WERI-Rb-1 (cell line): ENCODE measurements at regions not wholly inside any gene's neighbourhood (a gene's known extent, or its start where the extent isn't known, plus 50 kb on each side); places are given as distances from the start of the nearest gene placed in this dataset.

Source experiments
- DNase-seq: peaks from one replicate; pipeline ENCODE4 v3.0.0-alpha.2; 2020
- H3K27ac ChIP-seq: fragments of 250-450 bp; sonication (Bioruptor Pico); 2 replicates; pipeline ENCODE4 v1.5.1; 2020; ENCODE audit warnings: mild to moderate bottlenecking, moderate library complexity
- H3K27me3 ChIP-seq: fragments of 250-450 bp; sonication (Bioruptor Pico); 2 replicates; pipeline ENCODE4 v1.5.1; 2021; ENCODE audit warnings: mild to moderate bottlenecking, low read depth, moderate library complexity; ENCODE audit not compliant: insufficient read depth, severe bottlenecking
- H3K36me3 ChIP-seq: fragments of 250-450 bp; sonication (Bioruptor Pico); 2 replicates; pipeline ENCODE4 v1.5.1; 2020; ENCODE audit warnings: mild to moderate bottlenecking, moderate library complexity
- H3K4me3 ChIP-seq: 2 replicates; pipeline ENCODE4 v1.5.1; 2011; ENCODE audit warnings: low read depth, mild to moderate bottlenecking, control low read depth, low read length
- H3K9me3 ChIP-seq: fragments of 250-450 bp; sonication (Bioruptor Pico); 2 replicates; pipeline ENCODE4 v1.5.1; 2021; ENCODE audit warnings: mild to moderate bottlenecking, moderate library complexity; ENCODE audit not compliant: severe bottlenecking
- TF ChIP-seq, protein P1 (sequence below): IDR thresholded peaks from 2 replicates; pipeline ENCODE4 v1.5.1; 2011; ENCODE audit warnings: low read depth, mild to moderate bottlenecking, control low read depth, inconsistent platforms, low read length

DNA sequence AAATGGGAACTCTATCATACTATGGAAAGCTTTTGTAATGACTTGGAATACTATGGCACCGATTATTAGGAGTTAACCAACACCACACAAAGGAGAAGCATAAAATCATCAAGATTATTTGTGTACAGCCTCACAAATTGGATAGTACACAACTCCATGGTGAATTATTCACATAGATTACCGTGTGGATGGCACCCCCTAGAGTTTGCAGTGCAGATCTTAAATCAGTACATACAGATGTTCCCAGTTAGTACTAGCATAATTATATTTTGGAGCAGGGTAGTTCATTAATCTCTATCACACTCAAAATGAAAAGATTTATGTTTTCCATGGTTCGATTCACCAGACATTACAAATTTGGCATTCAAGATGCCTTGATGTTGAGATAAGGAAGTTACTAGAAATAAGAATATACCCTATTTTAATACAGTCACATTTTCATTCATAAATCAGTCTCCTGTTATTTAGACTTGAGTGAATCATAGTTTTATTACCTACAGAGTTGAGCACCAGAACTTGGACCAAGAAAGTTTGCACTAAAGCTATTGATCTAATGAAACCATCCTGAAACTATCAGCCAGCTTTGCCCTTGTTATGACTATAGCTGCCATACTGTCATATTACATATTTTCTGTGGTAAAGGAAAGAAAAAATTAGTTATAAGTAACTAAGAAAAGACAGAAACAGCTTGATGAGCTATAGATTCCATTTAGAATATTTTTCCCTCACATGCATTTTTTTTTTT lies 531.8 kb downstream of the GLUD2 start:
- peaks cover 2% of the 10 kb centered on the region for H3K9me3 ChIP-seq
- H3K36me3 ChIP-seq, result no peaks in the 10 kb centered on the region
- DNase-seq, result peak; percentile 7
- TF ChIP-seq, protein P1, sequence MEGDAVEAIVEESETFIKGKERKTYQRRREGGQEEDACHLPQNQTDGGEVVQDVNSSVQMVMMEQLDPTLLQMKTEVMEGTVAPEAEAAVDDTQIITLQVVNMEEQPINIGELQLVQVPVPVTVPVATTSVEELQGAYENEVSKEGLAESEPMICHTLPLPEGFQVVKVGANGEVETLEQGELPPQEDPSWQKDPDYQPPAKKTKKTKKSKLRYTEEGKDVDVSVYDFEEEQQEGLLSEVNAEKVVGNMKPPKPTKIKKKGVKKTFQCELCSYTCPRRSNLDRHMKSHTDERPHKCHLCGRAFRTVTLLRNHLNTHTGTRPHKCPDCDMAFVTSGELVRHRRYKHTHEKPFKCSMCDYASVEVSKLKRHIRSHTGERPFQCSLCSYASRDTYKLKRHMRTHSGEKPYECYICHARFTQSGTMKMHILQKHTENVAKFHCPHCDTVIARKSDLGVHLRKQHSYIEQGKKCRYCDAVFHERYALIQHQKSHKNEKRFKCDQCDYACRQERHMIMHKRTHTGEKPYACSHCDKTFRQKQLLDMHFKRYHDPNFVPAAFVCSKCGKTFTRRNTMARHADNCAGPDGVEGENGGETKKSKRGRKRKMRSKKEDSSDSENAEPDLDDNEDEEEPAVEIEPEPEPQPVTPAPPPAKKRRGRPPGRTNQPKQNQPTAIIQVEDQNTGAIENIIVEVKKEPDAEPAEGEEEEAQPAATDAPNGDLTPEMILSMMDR, result 0 out of 2 replicates have a peak, but pooled peaks have one; percentile 18
- H3K4me3 ChIP-seq, result no peak overlapping the region
- no peak overlapping the region for H3K27ac ChIP-seq
- H3K27me3 ChIP-seq, result peaks cover 16% of the 10 kb centered on the region

DNA sequence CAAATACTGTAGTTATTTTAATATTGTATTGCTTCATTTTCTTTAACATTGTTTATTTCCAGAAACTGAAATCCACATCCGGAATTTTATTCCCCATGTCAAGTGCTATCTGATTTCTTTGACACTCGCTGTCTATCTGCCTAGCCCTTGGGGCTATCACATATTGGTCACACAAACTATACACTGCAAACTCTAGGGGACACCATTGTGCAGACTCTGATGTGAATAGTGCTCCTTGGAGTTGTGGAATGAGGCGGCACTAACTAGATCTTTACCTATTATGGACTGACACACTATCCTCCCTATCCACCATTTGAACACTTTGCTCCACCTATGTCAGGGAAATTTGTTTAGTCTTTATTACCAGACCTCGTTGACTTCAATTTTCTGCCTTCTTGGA lies 534.5 kb downstream of the GLUD2 start:
- Histone ChIP-seq H3K27ac (no peak overlapping the region), H3K27me3 (peaks cover 18% of the 10 kb centered on the region), H3K9me3 (no peaks in the 10 kb centered on the region), H3K36me3 (no peaks in the 10 kb centered on the region), H3K4me3 (no peak overlapping the region)
- TF ChIP-seq, protein P1, result no peak
- DNase-seq, result no peak

DNA sequence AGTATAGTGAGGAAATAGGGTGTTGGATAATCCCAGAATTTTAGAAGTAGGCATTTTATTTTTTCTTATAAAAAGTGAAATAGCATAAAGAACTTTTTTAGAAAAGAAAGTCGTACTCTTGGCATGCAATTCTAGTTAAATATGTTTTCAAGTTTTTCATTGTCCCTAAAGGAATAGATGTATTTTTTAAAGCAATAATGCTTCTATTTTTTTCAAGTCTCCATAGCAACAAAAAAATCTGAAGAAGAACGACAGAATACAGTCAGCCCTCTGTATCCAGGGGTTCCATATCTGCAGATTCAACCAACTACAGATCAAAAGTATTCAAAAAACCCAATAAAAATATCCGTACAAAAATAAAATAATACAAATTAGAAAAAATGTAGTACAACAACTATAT lies 538.2 kb downstream of the GLUD2 start:
- Histone ChIP-seq H3K36me3 (no peaks in the 10 kb centered on the region), H3K4me3 (no peak overlapping the region), H3K9me3 (no peaks in the 10 kb centered on the region), H3K27ac (no peak overlapping the region), H3K27me3 (peaks cover 34% of the 10 kb centered on the region)
- no peak for DNase-seq
- TF ChIP-seq, protein P1, result no peak

DNA sequence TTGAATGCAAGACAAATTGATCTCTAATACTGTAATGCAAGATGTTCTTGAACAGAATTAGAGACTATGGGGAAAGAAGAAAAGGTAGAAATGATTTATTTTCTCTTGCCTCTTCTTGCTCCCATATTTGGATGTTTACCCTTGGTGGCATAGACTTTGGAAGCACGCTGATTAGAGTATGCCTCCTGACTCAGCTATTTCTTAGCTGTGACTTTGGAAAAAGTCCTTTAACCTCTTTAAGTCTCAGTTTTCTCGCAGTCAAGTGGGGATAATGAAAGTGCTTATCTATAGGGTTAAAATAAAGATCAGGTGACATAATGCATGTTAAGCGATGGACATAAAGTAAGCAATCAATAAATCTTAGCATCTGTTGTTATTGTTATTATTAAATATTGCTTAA lies 545.5 kb downstream of the GLUD2 start:
- TF ChIP-seq, protein P1, result no peak
- no peak for DNase-seq
- no peak overlapping the region for H3K27ac ChIP-seq
- H3K4me3 ChIP-seq, result no peak overlapping the region
- no peaks in the 10 kb centered on the region for H3K9me3 ChIP-seq
- H3K36me3 ChIP-seq, result no peaks in the 10 kb centered on the region
- peaks cover 28% of the 10 kb centered on the region for H3K27me3 ChIP-seq

DNA sequence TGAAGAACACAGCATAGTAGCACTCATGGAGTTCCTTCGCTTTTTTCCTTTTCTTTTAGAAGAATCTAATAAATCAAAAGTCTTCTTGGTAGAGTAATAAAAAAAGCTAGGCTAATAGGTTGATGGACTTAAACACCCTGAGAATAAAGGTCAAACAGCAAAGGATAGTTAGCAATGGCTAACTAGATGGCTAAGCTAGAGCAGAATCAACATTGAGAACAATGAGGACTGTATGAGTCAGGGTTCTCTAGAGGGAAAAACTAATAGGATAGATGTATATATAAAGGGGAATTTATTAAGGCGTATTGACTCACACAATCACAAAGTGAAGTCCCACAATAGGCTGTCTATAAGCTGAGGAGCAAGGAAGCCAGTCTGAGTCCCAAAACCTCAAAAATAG lies 550.9 kb downstream of the GLUD2 start:
- DNase-seq, result no peak
- Histone ChIP-seq H3K27ac (no peak overlapping the region), H3K9me3 (no peaks in the 10 kb centered on the region), H3K36me3 (no peaks in the 10 kb centered on the region), H3K27me3 (peaks cover 3% of the 10 kb centered on the region), H3K4me3 (no peak overlapping the region)
- TF ChIP-seq, protein P1, result no peak

DNA sequence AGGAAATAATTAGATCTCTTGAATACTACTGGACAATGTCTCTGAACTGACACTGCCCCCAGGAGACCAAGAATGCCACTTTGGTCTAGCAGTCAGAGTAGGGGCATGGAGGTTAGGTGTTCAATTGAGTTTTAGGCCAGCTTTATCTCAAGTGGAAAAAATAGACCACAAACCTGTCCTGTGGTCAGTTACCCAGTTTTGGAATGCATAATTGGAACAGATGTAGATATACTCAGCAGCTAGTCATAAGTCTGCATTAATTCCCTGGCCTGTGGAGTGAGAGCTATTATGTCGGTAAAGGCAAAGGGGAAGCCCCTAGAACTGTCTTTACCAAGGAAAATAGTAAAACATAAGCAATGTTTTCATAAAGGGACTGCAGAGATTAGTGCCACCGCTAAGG lies 587.7 kb downstream of the GLUD2 start:
- no peak overlapping the region for H3K4me3 ChIP-seq
- H3K27ac ChIP-seq, result no peak overlapping the region
- peaks cover 13% of the 10 kb centered on the region for H3K27me3 ChIP-seq
- DNase-seq, result no peak
- no peaks in the 10 kb centered on the region for H3K9me3 ChIP-seq
- no peaks in the 10 kb centered on the region for H3K36me3 ChIP-seq
- TF ChIP-seq, protein P1, result no peak
